Naive thymus-derived CD8-positive, alpha-beta T cell (primary cell): ENCODE measurements at regions not wholly inside any gene's neighbourhood (a gene's known extent, or its start where the extent isn't known, plus 50 kb on each side); places are given as distances from the start of the nearest gene placed in this dataset.
"Not testable (repeated sequence)": the region's sequence is repeated elsewhere in the genome, so short reads cannot be mapped to it uniquely, and the experiment has no call there.

Experiments used
- ATAC-seq, 2 donors: fragments of 150-1000 bp; cut with Tn5 transposase in 1 of 2; sonication (Bioruptor Pico), chemical (Tn5 transposase) in 1 of 2; 1 replicate in 1 of 2; 2 replicates in 1 of 2; pipeline ENCODE4 v1.10.0; 2021; ENCODE audit warnings: mild to moderate bottlenecking in 2 of 2, moderate library complexity in 2 of 2
- POLR2A ChIA-PET: fragments of 350-600 bp; sonication (Branson Sonifier 250); formaldehyde crosslinking; loops from one replicate; lab custom pipeline; 2021; ENCODE audit warnings: antibody characterized with exemption; lab: Charles Lee
- DNase-seq, 10 donors: peaks; one replicate each; pipeline versions ENCODE4 v3.0.0 to v3.0.0-alpha.2; 2020 to 2022
- H3K27ac Mint-ChIP-seq, 10 donors: one replicate each; pipeline ENCODE4 v1.8.0; 2020 to 2022; ENCODE audit warnings: mild to moderate bottlenecking in 10 of 10, mixed read lengths in 10 of 10, moderate library complexity in 4 of 10, inconsistent platforms in 1 of 10
- H3K27me3 Mint-ChIP-seq, 5 donors: one replicate each; pipeline ENCODE4 v1.8.0; 2021 to 2022; ENCODE audit warnings: mixed read lengths in 5 of 5
- H3K36me3 Mint-ChIP-seq, 3 donors: one replicate each; pipeline ENCODE4 v1.8.0; 2020 to 2022; ENCODE audit warnings: mixed read lengths in 3 of 3, mild to moderate bottlenecking in 2 of 3, inconsistent platforms in 1 of 3
- H3K4me1 Mint-ChIP-seq, 4 donors: one replicate each; pipeline ENCODE4 v1.8.0; 2021 to 2022; ENCODE audit warnings: mixed read lengths in 4 of 4
- H3K4me3 Mint-ChIP-seq, 10 donors: one replicate each; pipeline ENCODE4 v1.8.0; 2020 to 2022; ENCODE audit warnings: mild to moderate bottlenecking in 10 of 10, mixed read lengths in 10 of 10, moderate library complexity in 6 of 10, inconsistent platforms in 1 of 10
- H3K9me3 Mint-ChIP-seq, 9 donors: one replicate each; pipeline ENCODE4 v1.8.0; 2020 to 2022; ENCODE audit warnings: mixed read lengths in 9 of 9, mild to moderate bottlenecking in 3 of 9, inconsistent platforms in 1 of 9, moderate library complexity in 1 of 9

GRCh38 chr5:4019841-4020240 is 424.2 kb downstream of the IRX1 start:
- no peak overlapping the region for H3K4me3 Mint-ChIP-seq
- POLR2A ChIA-PET = no interaction called here
- no peaks in the 10 kb centered on the region for H3K27me3 Mint-ChIP-seq
- H3K9me3 Mint-ChIP-seq = peaks cover 0 to 2% (median 0%) of the 10 kb centered on the region in 9 donors
- ATAC-seq = no peak
- no peak for DNase-seq
- H3K4me1 Mint-ChIP-seq = peaks cover 0 to 15% (median 0%) of the 10 kb centered on the region in 4 donors
- no peaks in the 10 kb centered on the region for H3K36me3 Mint-ChIP-seq
- no peak overlapping the region for H3K27ac Mint-ChIP-seq

- Mint-ChIP-seq H3K36me3 (no peaks in the 10 kb centered on the region), H3K27ac (no peak overlapping the region), H3K9me3 (peaks cover 0 to 2% (median 0%) of the 10 kb centered on the region in 9 donors), H3K4me1 (peaks cover 0 to 14% (median 0%) of the 10 kb centered on the region in 4 donors), H3K4me3 (no peak overlapping the region), H3K27me3 (no peaks in the 10 kb centered on the region)
- DNase-seq (no peak), ATAC-seq (no peak)
- POLR2A ChIA-PET = no interaction called here
Observed at GRCh38 chr5:4020400-4020799, 424.8 kb downstream of the IRX1 start.

- H3K36me3 Mint-ChIP-seq = no peaks in the 10 kb centered on the region
- no peaks in the 10 kb centered on the region for H3K27me3 Mint-ChIP-seq
- no peak for ATAC-seq
- peaks cover 0 to 4% (median 0%) of the 10 kb centered on the region in 4 donors for H3K4me1 Mint-ChIP-seq
- no peak overlapping the region for H3K4me3 Mint-ChIP-seq
- POLR2A ChIA-PET = no interaction called here
- H3K9me3 Mint-ChIP-seq = no peaks in the 10 kb centered on the region
- no peak overlapping the region for H3K27ac Mint-ChIP-seq
- DNase-seq = no peak
Observed at GRCh38 chr5:4022056-4022670, 426.5 kb downstream of the IRX1 start.

GRCh38 chr5:4023091-4023752 is 427.6 kb downstream of the IRX1 start:
- POLR2A ChIA-PET = no interaction called here
- H3K36me3 Mint-ChIP-seq = no peaks in the 10 kb centered on the region
- H3K27ac Mint-ChIP-seq = no peak overlapping the region
- H3K4me3 Mint-ChIP-seq = no peak overlapping the region
- H3K9me3 Mint-ChIP-seq = no peaks in the 10 kb centered on the region
- DNase-seq (no peak), ATAC-seq (no peak)
- H3K27me3 Mint-ChIP-seq = no peaks in the 10 kb centered on the region
- peaks cover 0 to 4% (median 0%) of the 10 kb centered on the region in 4 donors for H3K4me1 Mint-ChIP-seq

- ATAC-seq (no peak), DNase-seq (no peak)
- H3K4me1 Mint-ChIP-seq = peaks cover 0 to 4% (median 0%) of the 10 kb centered on the region in 4 donors
- H3K36me3 Mint-ChIP-seq = no peaks in the 10 kb centered on the region
- no peak overlapping the region for H3K27ac Mint-ChIP-seq
- H3K9me3 Mint-ChIP-seq = no peaks in the 10 kb centered on the region
- H3K27me3 Mint-ChIP-seq = no peaks in the 10 kb centered on the region
- POLR2A ChIA-PET = no interaction called here
- H3K4me3 Mint-ChIP-seq = no peak overlapping the region
Observed at GRCh38 chr5:4023753-4024335, 428.2 kb downstream of the IRX1 start.

- Mint-ChIP-seq H3K4me1 (peaks cover 0 to 1% (median 0%) of the 10 kb centered on the region in 4 donors), H3K36me3 (peaks cover 0 to 10% (median 0%) of the 10 kb centered on the region in 3 donors), H3K9me3 (peaks cover 0 to 12% (median 6%) of the 10 kb centered on the region in 9 donors), H3K27me3 (no peaks in the 10 kb centered on the region), H3K27ac (no peak overlapping the region), H3K4me3 (no peak overlapping the region)
- DNase-seq (no peak), ATAC-seq (no peak)
- POLR2A ChIA-PET = no interaction called here
Observed at GRCh38 chr5:4027088-4027734, 431.6 kb downstream of the IRX1 start.

GRCh38 chr5:4028384-4028783 is 432.8 kb downstream of the IRX1 start:
- Mint-ChIP-seq H3K4me1 (no peaks in the 10 kb centered on the region), H3K27ac (no peak overlapping the region), H3K4me3 (no peak overlapping the region), H3K9me3 (peaks cover 0 to 12% (median 6%) of the 10 kb centered on the region in 9 donors), H3K36me3 (peaks cover 0 to 10% (median 0%) of the 10 kb centered on the region in 3 donors), H3K27me3 (no peaks in the 10 kb centered on the region)
- DNase-seq = no peak
- no peak for ATAC-seq
- POLR2A ChIA-PET = no interaction called here

GRCh38 chr5:4033546-4033945 is 437.9 kb downstream of the IRX1 start:
- H3K4me3 Mint-ChIP-seq, ATAC-seq, H3K4me1 Mint-ChIP-seq, H3K27ac Mint-ChIP-seq, POLR2A ChIA-PET, DNase-seq, H3K27me3 Mint-ChIP-seq: not testable (repeated sequence)
- Mint-ChIP-seq H3K9me3 (peaks cover 0 to 12% (median 8%) of the 10 kb centered on the region in 9 donors), H3K36me3 (peaks cover 0 to 10% (median 0%) of the 10 kb centered on the region in 3 donors)

- H3K36me3 Mint-ChIP-seq = peaks cover 0 to 5% (median 0%) of the 10 kb centered on the region in 3 donors
- POLR2A ChIA-PET = no interaction called here
- H3K9me3 Mint-ChIP-seq = peaks cover 0 to 16% (median 0%) of the 10 kb centered on the region in 9 donors
- ATAC-seq (no peak), DNase-seq (no peak)
- no peaks in the 10 kb centered on the region for H3K27me3 Mint-ChIP-seq
- peaks cover 2 to 6% (median 4%) of the 10 kb centered on the region in 4 donors for H3K4me1 Mint-ChIP-seq
- H3K4me3 Mint-ChIP-seq = no peak overlapping the region
- H3K27ac Mint-ChIP-seq = no peak overlapping the region
Observed at GRCh38 chr5:4036861-4037260, 441.2 kb downstream of the IRX1 start.

GRCh38 chr5:4038994-4039393 is 443.4 kb downstream of the IRX1 start:
- H3K4me1 Mint-ChIP-seq = peaks cover 5 to 14% (median 8%) of the 10 kb centered on the region in 4 donors
- no peak for DNase-seq
- H3K27me3 Mint-ChIP-seq = no peaks in the 10 kb centered on the region
- H3K36me3 Mint-ChIP-seq = peaks cover 0 to 5% (median 0%) of the 10 kb centered on the region in 3 donors
- H3K27ac Mint-ChIP-seq = no peak overlapping the region
- ATAC-seq = no peak
- POLR2A ChIA-PET = no interaction called here
- H3K9me3 Mint-ChIP-seq = peaks cover 0 to 19% (median 2%) of the 10 kb centered on the region in 9 donors
- no peak overlapping the region for H3K4me3 Mint-ChIP-seq

GRCh38 chr5:4042311-4042710 is 446.7 kb downstream of the IRX1 start:
- no peak for ATAC-seq
- peak overlapping the region in 1 of 10 donors; percentile 12 for H3K4me3 Mint-ChIP-seq
- DNase-seq = no peak
- POLR2A ChIA-PET = no interaction called here
- H3K36me3 Mint-ChIP-seq = peaks cover 0 to 5% (median 0%) of the 10 kb centered on the region in 3 donors
- peaks cover 5 to 14% (median 8%) of the 10 kb centered on the region in 4 donors for H3K4me1 Mint-ChIP-seq
- H3K9me3 Mint-ChIP-seq = peaks cover 0 to 19% (median 0%) of the 10 kb centered on the region in 9 donors
- H3K27me3 Mint-ChIP-seq = peaks cover 0 to 1% (median 0%) of the 10 kb centered on the region in 5 donors
- peak overlapping the region in 3 of 10 donors; percentile 7 to 58 (median 55) for H3K27ac Mint-ChIP-seq

- POLR2A ChIA-PET = no interaction called here
- H3K36me3 Mint-ChIP-seq = peaks cover 0 to 5% (median 0%) of the 10 kb centered on the region in 3 donors
- ATAC-seq = no peak
- no peak overlapping the region for H3K27ac Mint-ChIP-seq
- H3K4me1 Mint-ChIP-seq = peaks cover 5 to 14% (median 8%) of the 10 kb centered on the region in 4 donors
- H3K4me3 Mint-ChIP-seq = no peak overlapping the region
- peaks cover 0 to 1% (median 0%) of the 10 kb centered on the region in 5 donors for H3K27me3 Mint-ChIP-seq
- peaks cover 0 to 19% (median 0%) of the 10 kb centered on the region in 9 donors for H3K9me3 Mint-ChIP-seq
- no peak for DNase-seq
Observed at GRCh38 chr5:4043135-4043534, 447.5 kb downstream of the IRX1 start.
